Ishikawa (cell line): ENCODE measurements at regions not wholly inside any gene's neighbourhood (a gene's known extent, or its start where the extent isn't known, plus 50 kb on each side); places are given as distances from the start of the nearest gene placed in this dataset.

ENCODE experiments used
- EGR1 ChIP-seq: IDR thresholded peaks from 2 replicates; pipeline ENCODE4 v1.6.1; 2012
- EP300 ChIP-seq: IDR thresholded peaks from 2 replicates; pipeline ENCODE4 v1.6.1; 2012; ENCODE audit warnings: borderline replicate concordance
- MAX ChIP-seq: IDR thresholded peaks from 2 replicates; pipeline ENCODE4 v1.6.1; 2012
- REST ChIP-seq: IDR thresholded peaks from 2 replicates; pipeline ENCODE4 v1.6.1; 2012; ENCODE audit warnings: low read depth, mild to moderate bottlenecking

DNA sequence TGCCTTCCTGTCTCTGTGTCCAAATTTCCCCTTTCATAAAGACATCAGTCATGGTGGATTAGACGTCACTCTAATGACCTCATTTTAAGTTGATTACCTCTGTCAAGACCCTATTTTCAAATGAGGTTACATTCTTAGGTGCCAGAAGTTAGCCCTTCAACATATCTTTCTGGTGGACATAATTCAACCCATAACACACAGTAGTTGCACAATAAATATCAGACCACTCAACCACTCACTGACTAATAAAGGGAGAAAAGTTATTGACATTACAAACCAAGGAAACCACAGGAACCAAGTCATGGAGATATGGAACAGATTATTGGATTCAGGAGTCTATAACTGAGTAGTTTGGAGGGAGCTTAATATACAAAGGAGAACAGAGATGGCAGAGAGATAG, 377.4 kb upstream of the ACVR2A start:
- no peak for TF ChIP-seq REST
- TF ChIP-seq EGR1 = no peak
- no peak for TF ChIP-seq MAX
- TF ChIP-seq EP300 = no peak
